GM23338 (cell line): ENCODE measurements at regions not wholly inside any gene's neighbourhood (a gene's known extent, or its start where the extent isn't known, plus 50 kb on each side); places are given as distances from the start of the nearest gene placed in this dataset.

ENCODE experiments used
- ATAC-seq: fragments of 200-7000 bp; cut with Tn5 transposase; 3 replicates; pipeline ENCODE4 v1.9.1; 2020
- DNase-seq: peaks from one replicate; pipeline ENCODE4 v3.0.0-alpha.2; 2015; ENCODE audit warnings: low spot score
- H2AFZ ChIP-seq: fragments of 200-600 bp; sonication (generic); 2 replicates; pipeline ENCODE4 v1.8.0; 2016; ENCODE audit warnings: antibody characterized with exemption, mild to moderate bottlenecking, moderate library complexity
- H3F3A ChIP-seq: fragments of 200-600 bp; sonication (generic); replicated peaks from 2 replicates; pipeline ENCODE4 v1.8.0; 2017; ENCODE audit warnings: antibody characterized with exemption, mixed run types, low read depth
- H3K27ac ChIP-seq: fragments of 200-600 bp; sonication (generic); 2 replicates; pipeline ENCODE4 v1.6.1; 2016; ENCODE audit warnings: low read depth
- H3K27me3 ChIP-seq: fragments of 200-600 bp; sonication (generic); 2 replicates; pipeline ENCODE4 v1.8.0; 2016; ENCODE audit warnings: mild to moderate bottlenecking, mixed run types, moderate library complexity; ENCODE audit not compliant: insufficient read depth
- H3K36me3 ChIP-seq: fragments of 200-600 bp; sonication (generic); 2 replicates; pipeline ENCODE4 v1.8.0; 2016; ENCODE audit warnings: mild to moderate bottlenecking; ENCODE audit not compliant: insufficient read depth
- H3K4me1 ChIP-seq: fragments of 200-600 bp; sonication (generic); 2 replicates; pipeline ENCODE4 v1.8.0; 2016; ENCODE audit warnings: mild to moderate bottlenecking, moderate library complexity; ENCODE audit not compliant: insufficient read depth
- H3K4me2 ChIP-seq: fragments of 200-600 bp; sonication (generic); 2 replicates; pipeline ENCODE4 v1.7.1; 2017; ENCODE audit warnings: mixed run types
- H3K4me3 ChIP-seq: fragments of 200-600 bp; sonication (generic); 2 replicates; pipeline ENCODE4 v1.6.1; 2016; ENCODE audit warnings: mixed run types
- H3K79me2 ChIP-seq: fragments of 200-600 bp; sonication (generic); replicated peaks from 2 replicates; pipeline ENCODE4 v1.8.0; 2017; ENCODE audit warnings: mild to moderate bottlenecking; ENCODE audit not compliant: insufficient read depth
- H3K9me2 ChIP-seq: fragments of 200-600 bp; sonication (generic); 2 replicates; pipeline ENCODE4 v1.8.0; 2017; ENCODE audit not compliant: insufficient read depth
- H4K20me1 ChIP-seq: fragments of 200-600 bp; sonication (generic); replicated peaks from 2 replicates; pipeline ENCODE4 v1.8.0; 2017; ENCODE audit warnings: mild to moderate bottlenecking; ENCODE audit not compliant: insufficient read depth
- H3K27ac Mint-ChIP-seq: 2 replicates; pipeline ENCODE4 v1.8.0; 2020; ENCODE audit warnings: inconsistent platforms, mild to moderate bottlenecking, moderate library complexity, mixed read lengths
- H3K27me3 Mint-ChIP-seq: 3 replicates; pipeline ENCODE4 v1.8.0; 2022; ENCODE audit warnings: low read depth, mild to moderate bottlenecking, moderate library complexity, mixed read lengths, inconsistent platforms; ENCODE audit not compliant: insufficient read depth, poor library complexity
- H3K36me3 Mint-ChIP-seq: 3 replicates; pipeline ENCODE4 v1.8.0; 2021; ENCODE audit warnings: low read depth, mild to moderate bottlenecking, inconsistent platforms, moderate library complexity, mixed read lengths
- H3K4me1 Mint-ChIP-seq: 3 replicates; pipeline ENCODE4 v1.8.0; 2020; ENCODE audit warnings: mild to moderate bottlenecking, inconsistent platforms, mixed read lengths
- H3K4me3 Mint-ChIP-seq: 3 replicates; pipeline ENCODE4 v1.8.0; 2021; ENCODE audit warnings: moderate library complexity, mild to moderate bottlenecking, inconsistent platforms, mixed read lengths
- H3K9me3 Mint-ChIP-seq: 3 replicates; pipeline ENCODE4 v1.8.0; 2020; ENCODE audit warnings: moderate library complexity, mild to moderate bottlenecking, inconsistent platforms, mixed read lengths
- CREB1 ChIP-seq: fragments of 250-450 bp; sonication (Bioruptor Pico); IDR thresholded peaks from 2 replicates; pipeline ENCODE4 v1.5.0; 2020; ENCODE audit warnings: low read depth, mild to moderate bottlenecking, moderate library complexity
- EZH2 ChIP-seq: fragments of 200-600 bp; sonication (generic); IDR thresholded peaks from one replicate; pipeline ENCODE4 v1.8.0; 2017; ENCODE audit warnings: antibody characterized with exemption, mild to moderate bottlenecking, low read depth; ENCODE audit not compliant: unreplicated experiment
- NANOG ChIP-seq: IDR thresholded peaks from 2 replicates; pipeline ENCODE4 v1.6.1; 2016; ENCODE audit warnings: antibody characterized with exemption, borderline replicate concordance
- POLR2AphosphoS5 ChIP-seq: IDR thresholded peaks from 2 replicates; pipeline ENCODE4 v1.6.1; 2016; ENCODE audit warnings: antibody characterized with exemption, low read depth
- STAT1 ChIP-seq: IDR thresholded peaks from one replicate; pipeline ENCODE4 v1.6.1; 2016; ENCODE audit warnings: antibody characterized with exemption; ENCODE audit not compliant: unreplicated experiment
- ZNF462 ChIP-seq: fragments of 250-450 bp; sonication (Bioruptor Pico); IDR thresholded peaks from 2 replicates; pipeline ENCODE4 v1.5.0; 2020; ENCODE audit warnings: mild to moderate bottlenecking, moderate library complexity

- Histone ChIP-seq H3K79me2 (no peaks in the 10 kb centered on the region), H3K4me2 (no peak overlapping the region), H3K9me2 (no peaks in the 10 kb centered on the region), H3F3A (no peaks in the 10 kb centered on the region), H3K4me1 (peaks cover 4% of the 10 kb centered on the region; the same call in 1 of the 2 replicates), H3K36me3 (no peaks in the 10 kb centered on the region), H3K27ac (no peak overlapping the region), H3K27me3 (no peaks in the 10 kb centered on the region), H3K4me3 (no peak overlapping the region), H2AFZ (no peak overlapping the region), H4K20me1 (no peaks in the 10 kb centered on the region)
- Mint-ChIP-seq H3K4me3 (no peak overlapping the region), H3K27me3 (peaks cover 7% of the 10 kb centered on the region), H3K27ac (no peak overlapping the region), H3K4me1 (peaks cover 8% of the 10 kb centered on the region), H3K9me3 (peaks cover 4% of the 10 kb centered on the region; the same call in 1 of the 3 replicates), H3K36me3 (no peaks in the 10 kb centered on the region)
- ATAC-seq (no peak), DNase-seq (no peak)
- TF ChIP-seq STAT1 (no peak), NANOG (no peak), ZNF462 (CRISPR knock-in tag) (no peak), EZH2 (no peak), CREB1 (CRISPR knock-in tag) (no peak), POLR2AphosphoS5 (no peak)
Observed at GRCh38 chr6:44634321-44634720, 246.8 kb downstream of the CDC5L start.

- Histone ChIP-seq H3K36me3 (no peaks in the 10 kb centered on the region), H3K9me2 (no peaks in the 10 kb centered on the region), H3K4me2 (no peak overlapping the region), H3K27me3 (no peaks in the 10 kb centered on the region), H3K27ac (no peak overlapping the region), H3K4me1 (no peaks in the 10 kb centered on the region), H3K4me3 (no peak overlapping the region), H2AFZ (no peak overlapping the region), H3K79me2 (no peaks in the 10 kb centered on the region), H3F3A (no peaks in the 10 kb centered on the region), H4K20me1 (no peaks in the 10 kb centered on the region)
- ATAC-seq (no peak), DNase-seq (no peak)
- TF ChIP-seq POLR2AphosphoS5, result no peak
- no peak for TF ChIP-seq NANOG
- no peak for TF ChIP-seq CREB1 (CRISPR knock-in tag)
- TF ChIP-seq ZNF462 (CRISPR knock-in tag), result no peak
- peaks cover 5% of the 10 kb centered on the region for H3K27me3 Mint-ChIP-seq
- H3K36me3 Mint-ChIP-seq, result no peaks in the 10 kb centered on the region
- no peak overlapping the region for H3K4me3 Mint-ChIP-seq
- H3K4me1 Mint-ChIP-seq, result peaks cover 4% of the 10 kb centered on the region
- H3K9me3 Mint-ChIP-seq, result peaks cover 4% of the 10 kb centered on the region; the same call in 1 of the 3 replicates
- H3K27ac Mint-ChIP-seq, result no peak overlapping the region
Observed at GRCh38 chr6:44635486-44635885, 248.0 kb downstream of the CDC5L start.
